DOHH2 (cell line): ENCODE measurements at regions not wholly inside any gene's neighbourhood (a gene's known extent, or its start where the extent isn't known, plus 50 kb on each side); places are given as distances from the start of the nearest gene placed in this dataset.

ENCODE experiments used
- H3F3A ChIP-seq: fragments of 200-600 bp; sonication (generic), shearing (Covaris generic); 2 replicates; pipeline ENCODE4 v1.6.0; 2016; ENCODE audit warnings: antibody characterized with exemption, mild to moderate bottlenecking; ENCODE audit not compliant: control insufficient read depth, insufficient read depth
- H3K27ac ChIP-seq: fragments of 200-600 bp; sonication (generic); 2 replicates; pipeline ENCODE4 v1.5.1; 2014; ENCODE audit warnings: low read depth, mild to moderate bottlenecking, low read length, moderate library complexity
- H3K27me3 ChIP-seq: fragments of 200-600 bp; sonication (generic); 2 replicates; pipeline ENCODE4 v1.6.1; 2014; ENCODE audit warnings: mild to moderate bottlenecking, low read length, mixed read lengths; ENCODE audit not compliant: control insufficient read depth
- H3K36me3 ChIP-seq: fragments of 200-600 bp; sonication (generic); 2 replicates; pipeline ENCODE4 v1.6.1; 2014; ENCODE audit warnings: mild to moderate bottlenecking, low read length, moderate library complexity, mixed read lengths; ENCODE audit not compliant: control insufficient read depth
- H3K4me1 ChIP-seq: fragments of 200-600 bp; sonication (generic); 2 replicates; pipeline ENCODE4 v1.6.1; 2014; ENCODE audit warnings: mild to moderate bottlenecking, low read length, mixed read lengths; ENCODE audit not compliant: control insufficient read depth
- H3K4me2 ChIP-seq: fragments of 200-600 bp; sonication (generic); 2 replicates; pipeline ENCODE4 v1.6.0; 2014; ENCODE audit warnings: mild to moderate bottlenecking, low read length, moderate library complexity
- H3K4me3 ChIP-seq: fragments of 200-600 bp; sonication (generic); 2 replicates; pipeline ENCODE4 v1.5.1; 2014; ENCODE audit warnings: mild to moderate bottlenecking, low read length, mixed read lengths
- H3K79me2 ChIP-seq: fragments of 200-600 bp; sonication (generic); 2 replicates; pipeline ENCODE4 v1.6.1; 2014; ENCODE audit warnings: mild to moderate bottlenecking, low read length, mixed read lengths; ENCODE audit not compliant: control insufficient read depth
- H3K9me2 ChIP-seq: fragments of 200-600 bp; sonication (generic); replicated peaks from 2 replicates; pipeline ENCODE4 v1.6.1; 2014; ENCODE audit warnings: mild to moderate bottlenecking, low read length, mixed read lengths; ENCODE audit not compliant: control insufficient read depth
- H3K9me3 ChIP-seq: fragments of 200-600 bp; sonication (generic); 2 replicates; pipeline ENCODE4 v1.6.1; 2014; ENCODE audit warnings: antibody characterized with exemption, low read length, mixed read lengths; ENCODE audit not compliant: control insufficient read depth, insufficient read depth
- H4K20me1 ChIP-seq: fragments of 200-600 bp; sonication (generic); 2 replicates; pipeline ENCODE4 v1.6.0; 2014; ENCODE audit warnings: low read depth, mild to moderate bottlenecking, antibody characterized with exemption, low read length, moderate library complexity; ENCODE audit not compliant: control insufficient read depth, insufficient read depth
- EZH2phosphoT487 ChIP-seq: fragments of 200-600 bp; sonication (generic); IDR thresholded peaks from 2 replicates; pipeline ENCODE4 v1.6.1; 2017; ENCODE audit warnings: borderline replicate concordance, mild to moderate bottlenecking, antibody characterized with exemption, low read length, moderate library complexity, mixed read lengths
- TF ChIP-seq, protein P1 (sequence below): fragments of 200-600 bp; sonication (generic); IDR thresholded peaks from one replicate; pipeline ENCODE4 v1.5.1; 2014; ENCODE audit warnings: antibody characterized with exemption, mild to moderate bottlenecking, low read depth, low read length; ENCODE audit not compliant: poor library complexity, severe bottlenecking

DNA sequence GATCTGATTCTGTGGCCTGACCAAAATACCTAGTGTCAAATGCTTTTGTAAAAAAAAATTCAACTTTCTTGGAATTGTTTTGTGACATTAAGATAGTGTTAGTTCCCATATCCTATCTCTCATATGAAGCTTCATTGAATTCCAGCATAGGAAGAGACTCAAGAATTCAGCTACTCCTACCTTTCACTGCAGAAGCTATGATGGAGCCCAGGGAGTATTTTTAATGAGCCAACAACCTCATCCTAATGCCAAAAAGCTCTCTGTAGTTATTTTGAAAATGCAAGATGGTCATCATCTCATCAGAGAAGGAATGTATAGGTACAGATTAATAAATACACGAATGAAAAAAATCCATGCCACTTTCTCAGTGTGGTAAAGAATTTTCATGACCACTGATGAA is 431.2 kb upstream of the SGCG start:
- Histone ChIP-seq H3K9me3 (peaks cover 3% of the 10 kb centered on the region), H3K4me3 (no peak overlapping the region), H3K36me3 (no peaks in the 10 kb centered on the region), H3K9me2 (no peaks in the 10 kb centered on the region), H3F3A (no peaks in the 10 kb centered on the region), H3K27ac (no peak overlapping the region), H4K20me1 (no peaks in the 10 kb centered on the region), H3K79me2 (no peaks in the 10 kb centered on the region), H3K4me1 (no peaks in the 10 kb centered on the region), H3K4me2 (no peak overlapping the region), H3K27me3 (no peaks in the 10 kb centered on the region)
- TF ChIP-seq EZH2phosphoT487, result no peak
- TF ChIP-seq, protein P1, sequence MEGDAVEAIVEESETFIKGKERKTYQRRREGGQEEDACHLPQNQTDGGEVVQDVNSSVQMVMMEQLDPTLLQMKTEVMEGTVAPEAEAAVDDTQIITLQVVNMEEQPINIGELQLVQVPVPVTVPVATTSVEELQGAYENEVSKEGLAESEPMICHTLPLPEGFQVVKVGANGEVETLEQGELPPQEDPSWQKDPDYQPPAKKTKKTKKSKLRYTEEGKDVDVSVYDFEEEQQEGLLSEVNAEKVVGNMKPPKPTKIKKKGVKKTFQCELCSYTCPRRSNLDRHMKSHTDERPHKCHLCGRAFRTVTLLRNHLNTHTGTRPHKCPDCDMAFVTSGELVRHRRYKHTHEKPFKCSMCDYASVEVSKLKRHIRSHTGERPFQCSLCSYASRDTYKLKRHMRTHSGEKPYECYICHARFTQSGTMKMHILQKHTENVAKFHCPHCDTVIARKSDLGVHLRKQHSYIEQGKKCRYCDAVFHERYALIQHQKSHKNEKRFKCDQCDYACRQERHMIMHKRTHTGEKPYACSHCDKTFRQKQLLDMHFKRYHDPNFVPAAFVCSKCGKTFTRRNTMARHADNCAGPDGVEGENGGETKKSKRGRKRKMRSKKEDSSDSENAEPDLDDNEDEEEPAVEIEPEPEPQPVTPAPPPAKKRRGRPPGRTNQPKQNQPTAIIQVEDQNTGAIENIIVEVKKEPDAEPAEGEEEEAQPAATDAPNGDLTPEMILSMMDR, result no peak

DNA sequence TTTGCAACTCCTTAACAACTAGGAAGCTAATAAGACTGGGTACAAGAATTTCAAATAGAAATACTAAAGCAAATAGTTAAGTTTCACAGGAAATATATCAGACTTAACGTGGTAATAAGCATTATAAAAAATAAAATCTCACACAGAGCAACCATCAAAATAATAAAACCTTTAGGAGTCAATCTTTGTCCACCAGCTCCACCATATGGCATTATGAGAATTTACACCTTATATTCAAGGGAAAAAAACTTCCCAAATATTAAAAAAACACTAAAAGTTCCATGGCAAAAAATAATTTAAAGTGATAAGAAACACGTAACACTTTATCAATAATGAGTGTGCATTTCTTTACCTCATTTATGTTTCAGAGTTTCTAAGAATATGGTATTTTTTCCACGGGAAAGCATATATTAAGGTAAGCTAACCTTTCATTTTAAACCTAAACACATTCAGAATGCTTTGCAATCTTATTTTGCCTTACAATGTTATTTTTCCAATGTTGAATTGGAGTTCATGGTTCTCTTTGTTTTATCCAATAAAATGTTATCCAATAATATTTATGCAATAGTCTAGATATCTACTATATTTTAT is 423.2 kb upstream of the SGCG start:
- Histone ChIP-seq H3K4me3 (no peak overlapping the region), H3K9me2 (no peaks in the 10 kb centered on the region), H4K20me1 (no peaks in the 10 kb centered on the region), H3K4me1 (no peaks in the 10 kb centered on the region), H3K4me2 (no peak overlapping the region), H3K9me3 (peaks cover 3% of the 10 kb centered on the region), H3K36me3 (no peaks in the 10 kb centered on the region), H3K79me2 (no peaks in the 10 kb centered on the region), H3F3A (no peaks in the 10 kb centered on the region), H3K27me3 (no peaks in the 10 kb centered on the region), H3K27ac (no peak overlapping the region)
- no peak for TF ChIP-seq EZH2phosphoT487
- TF ChIP-seq, protein P1, result no peak

DNA sequence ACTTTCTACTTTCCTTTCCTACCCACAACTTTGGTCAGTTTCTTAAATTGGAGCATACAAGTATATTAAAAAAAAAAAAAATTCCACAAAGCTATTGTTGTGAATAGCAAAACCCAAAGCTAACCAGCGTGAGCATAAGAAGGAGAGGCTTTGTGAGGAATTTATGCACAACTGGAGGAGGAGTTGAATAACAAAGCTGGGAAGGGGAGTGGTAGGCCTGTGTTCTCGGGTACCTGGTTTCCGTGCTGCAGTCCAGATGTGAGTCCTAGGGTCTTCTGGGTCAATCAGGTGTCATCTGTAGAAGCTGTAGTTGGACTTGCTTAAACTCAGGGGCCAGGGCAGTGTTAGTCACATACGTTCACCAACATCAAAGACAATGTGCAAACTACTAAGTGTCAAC is 422.5 kb upstream of the SGCG start:
- Histone ChIP-seq H4K20me1 (no peaks in the 10 kb centered on the region), H3K36me3 (no peaks in the 10 kb centered on the region), H3K79me2 (no peaks in the 10 kb centered on the region), H3K9me2 (no peaks in the 10 kb centered on the region), H3K4me1 (no peaks in the 10 kb centered on the region), H3K27ac (no peak overlapping the region), H3F3A (no peaks in the 10 kb centered on the region), H3K27me3 (no peaks in the 10 kb centered on the region), H3K4me3 (no peak overlapping the region), H3K9me3 (peaks cover 3% of the 10 kb centered on the region; the same call in 1 of the 2 replicates), H3K4me2 (no peak overlapping the region)
- TF ChIP-seq, protein P1, result no peak
- TF ChIP-seq EZH2phosphoT487, result no peak

DNA sequence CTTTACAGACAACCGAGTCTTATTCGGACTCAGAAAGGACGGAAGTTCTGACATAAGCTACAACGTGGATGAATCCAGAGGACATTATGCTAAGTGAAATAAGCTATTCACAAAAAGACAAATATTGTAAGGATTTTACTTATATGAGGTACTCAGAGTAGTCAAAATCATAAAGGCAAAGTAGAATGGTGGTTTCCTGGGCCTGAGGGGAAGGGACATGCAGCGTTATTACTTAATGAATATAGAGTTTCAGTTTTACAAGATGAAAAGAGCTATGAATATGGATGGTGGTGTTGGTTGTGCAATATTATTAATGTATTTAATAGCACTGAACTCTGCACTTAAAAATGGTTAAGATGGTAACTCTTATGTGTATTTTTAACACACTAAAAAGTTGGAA is 419.1 kb upstream of the SGCG start:
- Histone ChIP-seq H3K79me2 (no peaks in the 10 kb centered on the region), H3K4me2 (no peak overlapping the region), H3K27me3 (no peaks in the 10 kb centered on the region), H4K20me1 (no peaks in the 10 kb centered on the region), H3K4me3 (no peak overlapping the region), H3K9me3 (no peaks in the 10 kb centered on the region), H3K36me3 (no peaks in the 10 kb centered on the region), H3K27ac (no peak overlapping the region), H3F3A (no peaks in the 10 kb centered on the region), H3K9me2 (no peaks in the 10 kb centered on the region), H3K4me1 (no peaks in the 10 kb centered on the region)
- TF ChIP-seq, protein P1, result no peak
- TF ChIP-seq EZH2phosphoT487, result no peak
